ENCODE measurements at regions not wholly inside any gene's neighbourhood (a gene's known extent, or its start where the extent isn't known, plus 50 kb on each side); places are given as distances from the start of the nearest gene placed in this dataset.
"Not testable (repeated sequence)": the region's sequence is repeated elsewhere in the genome, so short reads cannot be mapped to it uniquely, and the experiment has no call there.

DNA sequence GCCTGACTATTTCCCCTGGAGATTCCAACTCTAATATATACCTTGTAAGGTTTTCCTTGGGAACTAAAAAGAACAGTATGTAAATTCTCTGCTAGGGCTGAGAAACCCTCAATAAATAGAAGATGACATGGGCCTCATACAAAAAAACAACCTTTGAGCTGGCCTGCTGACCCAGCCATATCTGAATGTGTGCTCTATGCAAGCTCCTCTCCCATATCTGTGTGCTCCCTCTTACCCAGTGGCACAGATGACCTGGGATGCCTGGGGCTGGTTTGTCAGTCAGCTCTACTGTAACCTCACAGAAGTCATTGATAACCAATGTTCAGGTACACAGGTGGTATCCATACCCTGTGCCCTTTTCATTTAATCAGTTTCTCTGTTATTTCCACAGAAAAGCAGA lies 329.2 kb downstream of the SEC16B start:
- ChIA-PET POLR2A (no interaction called here), CTCF (no interaction called here)
- no peaks in the 10 kb centered on the region for H3K36me3 Mint-ChIP-seq (ENCODE audit: low read depth)
- no peak overlapping the region for H3K4me3 Mint-ChIP-seq
- H3K9me3 Mint-ChIP-seq = peaks cover 1% of the 10 kb centered on the region
- H3K4me1 Mint-ChIP-seq (ENCODE audit: low read depth) = no peaks in the 10 kb centered on the region
- no peak overlapping the region for H3K27ac Mint-ChIP-seq
- intact Hi-C loops (cut with micrococcal nuclease) = no loop called here
- H3K27me3 Mint-ChIP-seq = no peaks in the 10 kb centered on the region
- no peak for DNase-seq
- TF ChIP-seq, protein P1, sequence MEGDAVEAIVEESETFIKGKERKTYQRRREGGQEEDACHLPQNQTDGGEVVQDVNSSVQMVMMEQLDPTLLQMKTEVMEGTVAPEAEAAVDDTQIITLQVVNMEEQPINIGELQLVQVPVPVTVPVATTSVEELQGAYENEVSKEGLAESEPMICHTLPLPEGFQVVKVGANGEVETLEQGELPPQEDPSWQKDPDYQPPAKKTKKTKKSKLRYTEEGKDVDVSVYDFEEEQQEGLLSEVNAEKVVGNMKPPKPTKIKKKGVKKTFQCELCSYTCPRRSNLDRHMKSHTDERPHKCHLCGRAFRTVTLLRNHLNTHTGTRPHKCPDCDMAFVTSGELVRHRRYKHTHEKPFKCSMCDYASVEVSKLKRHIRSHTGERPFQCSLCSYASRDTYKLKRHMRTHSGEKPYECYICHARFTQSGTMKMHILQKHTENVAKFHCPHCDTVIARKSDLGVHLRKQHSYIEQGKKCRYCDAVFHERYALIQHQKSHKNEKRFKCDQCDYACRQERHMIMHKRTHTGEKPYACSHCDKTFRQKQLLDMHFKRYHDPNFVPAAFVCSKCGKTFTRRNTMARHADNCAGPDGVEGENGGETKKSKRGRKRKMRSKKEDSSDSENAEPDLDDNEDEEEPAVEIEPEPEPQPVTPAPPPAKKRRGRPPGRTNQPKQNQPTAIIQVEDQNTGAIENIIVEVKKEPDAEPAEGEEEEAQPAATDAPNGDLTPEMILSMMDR (IDR thresholded peaks at IDR 0.05) = no peak
- no peak for ATAC-seq

DNA sequence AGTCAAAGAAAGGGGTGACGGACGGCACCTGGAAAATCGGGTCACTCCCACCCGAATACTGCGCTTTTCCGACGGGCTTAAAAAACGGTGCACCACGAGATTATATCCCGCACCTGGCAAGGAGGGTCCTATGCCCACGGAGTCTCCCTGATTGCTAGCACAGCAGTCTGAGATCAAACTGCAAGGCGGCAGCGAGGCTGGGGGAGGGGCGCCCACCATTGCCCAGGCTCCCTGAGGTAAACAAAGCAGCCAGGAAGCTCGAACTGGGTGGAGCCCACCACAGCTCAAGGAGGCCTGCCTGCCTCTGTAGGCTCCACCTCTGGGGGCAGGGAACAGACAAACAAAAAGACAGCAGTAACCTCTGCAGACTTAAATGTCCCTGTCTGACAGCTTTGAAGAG lies 335.7 kb downstream of the SEC16B start:
- H3K27ac Mint-ChIP-seq; H3K36me3 Mint-ChIP-seq (ENCODE audit: low read depth); CTCF ChIA-PET; H3K9me3 Mint-ChIP-seq; H3K27me3 Mint-ChIP-seq; H3K4me3 Mint-ChIP-seq; DNase-seq; POLR2A ChIA-PET; intact Hi-C loops (cut with micrococcal nuclease); H3K4me1 Mint-ChIP-seq (ENCODE audit: low read depth); ATAC-seq: not testable (repeated sequence)

DNA sequence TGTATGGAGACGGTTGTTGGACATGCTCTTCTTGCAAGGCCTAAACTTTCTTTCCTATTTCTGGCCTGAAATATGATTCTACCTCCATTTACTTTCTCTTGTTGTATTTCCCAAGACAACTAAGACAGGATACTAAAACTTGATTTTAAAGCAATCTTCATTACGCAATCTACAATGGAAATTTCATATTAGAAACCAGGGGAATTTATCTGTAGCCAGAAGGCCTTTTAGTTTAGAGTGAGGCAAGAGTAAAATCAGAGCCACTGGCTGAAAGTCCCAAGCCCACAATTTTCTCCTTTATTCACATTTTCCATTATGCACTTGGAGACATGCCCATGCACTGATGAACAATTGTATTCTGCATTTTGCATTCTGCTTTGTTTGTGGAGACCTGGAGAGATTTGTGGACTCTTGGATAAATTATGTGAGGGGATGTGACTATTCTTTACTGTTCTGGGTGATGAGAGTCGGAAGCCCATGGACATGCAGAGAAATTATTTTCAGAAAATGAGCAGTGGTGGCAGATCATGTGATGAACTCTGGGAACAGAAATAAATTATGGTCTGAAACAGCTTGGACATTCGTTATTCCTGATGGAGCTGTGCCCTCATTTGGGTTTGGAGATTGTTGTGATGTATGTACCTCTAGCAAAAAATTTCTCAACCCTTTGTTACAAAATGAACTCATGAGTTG lies 336.8 kb downstream of the SEC16B start:
- Mint-ChIP-seq H3K9me3 (peaks cover 4% of the 10 kb centered on the region), H3K27ac (no peak overlapping the region), H3K36me3 (ENCODE audit: low read depth) (no peaks in the 10 kb centered on the region), H3K4me1 (ENCODE audit: low read depth) (no peaks in the 10 kb centered on the region), H3K4me3 (no peak overlapping the region), H3K27me3 (no peaks in the 10 kb centered on the region)
- POLR2A ChIA-PET = no interaction called here
- CTCF ChIA-PET = no interaction called here
- ATAC-seq (no peak), DNase-seq (no peak)
- intact Hi-C loops (cut with micrococcal nuclease) = no loop called here
- TF ChIP-seq, protein P1 (IDR thresholded peaks at IDR 0.05) = no peak

DNA sequence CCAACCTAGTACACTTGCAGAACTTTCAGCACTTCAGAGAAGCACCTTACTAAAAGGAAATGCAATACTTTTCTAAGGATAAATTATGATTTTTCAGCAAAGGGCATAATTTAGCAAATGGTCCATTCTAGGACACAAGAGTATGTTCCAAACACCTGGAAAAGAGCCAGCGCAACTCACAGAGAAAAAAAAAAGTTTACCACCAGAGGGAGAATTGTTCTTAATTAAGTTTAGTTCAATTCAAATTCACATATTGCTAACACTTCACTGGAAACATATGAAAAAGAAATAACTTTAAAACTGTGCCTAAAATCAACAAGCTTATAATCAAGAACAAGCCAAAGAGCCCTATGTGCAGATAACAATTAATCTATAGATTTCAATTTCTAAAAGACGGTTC lies 338.1 kb downstream of the SEC16B start:
- Mint-ChIP-seq H3K9me3 (peaks cover 4% of the 10 kb centered on the region), H3K4me3 (no peak overlapping the region), H3K27ac (no peak overlapping the region), H3K4me1 (ENCODE audit: low read depth) (no peaks in the 10 kb centered on the region), H3K27me3 (no peaks in the 10 kb centered on the region), H3K36me3 (ENCODE audit: low read depth) (no peaks in the 10 kb centered on the region)
- DNase-seq (no peak), ATAC-seq (no peak)
- TF ChIP-seq, protein P1 (IDR thresholded peaks at IDR 0.05) = no peak
- ChIA-PET POLR2A (no interaction called here), CTCF (no interaction called here)
- intact Hi-C loops (cut with micrococcal nuclease) = no loop called here

DNA sequence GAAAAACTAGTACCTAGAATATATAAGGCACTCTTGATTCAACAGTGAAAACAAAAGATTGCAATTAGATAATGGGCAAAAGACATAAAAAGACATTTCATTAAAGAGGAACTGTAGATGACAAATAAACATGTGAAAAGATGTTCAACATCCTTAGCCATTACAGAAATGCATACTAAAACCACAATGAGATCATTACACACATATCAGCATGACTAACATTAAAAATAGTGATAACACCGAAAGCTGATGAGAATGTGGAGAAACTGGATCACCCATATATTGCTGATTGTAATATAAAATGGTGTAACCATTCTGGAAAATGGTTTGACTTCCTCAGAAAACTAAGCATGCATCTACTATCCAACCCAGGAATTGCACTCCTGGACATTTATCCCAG lies 340.3 kb downstream of the SEC16B start:
- Mint-ChIP-seq H3K4me3 (no peak overlapping the region), H3K4me1 (ENCODE audit: low read depth) (no peaks in the 10 kb centered on the region), H3K9me3 (peaks cover 8% of the 10 kb centered on the region), H3K36me3 (ENCODE audit: low read depth) (no peaks in the 10 kb centered on the region), H3K27me3 (no peaks in the 10 kb centered on the region), H3K27ac (no peak overlapping the region)
- CTCF ChIA-PET = no interaction called here
- TF ChIP-seq, protein P1 (IDR thresholded peaks at IDR 0.05) = no peak
- POLR2A ChIA-PET = no interaction called here
- ATAC-seq = no peak
- intact Hi-C loops (cut with micrococcal nuclease) = no loop called here
- no peak for DNase-seq

All from activated CD8-positive, alpha-beta T cell treated with anti-CD3 and anti-CD28 coated beads for 36 hours (primary cell).